ENCODE measurements at regions not wholly inside any gene's neighbourhood (a gene's known extent, or its start where the extent isn't known, plus 50 kb on each side); places are given as distances from the start of the nearest gene placed in this dataset.
"Not testable (repeated sequence)": the region's sequence is repeated elsewhere in the genome, so short reads cannot be mapped to it uniquely, and the experiment has no call there.

DNA sequence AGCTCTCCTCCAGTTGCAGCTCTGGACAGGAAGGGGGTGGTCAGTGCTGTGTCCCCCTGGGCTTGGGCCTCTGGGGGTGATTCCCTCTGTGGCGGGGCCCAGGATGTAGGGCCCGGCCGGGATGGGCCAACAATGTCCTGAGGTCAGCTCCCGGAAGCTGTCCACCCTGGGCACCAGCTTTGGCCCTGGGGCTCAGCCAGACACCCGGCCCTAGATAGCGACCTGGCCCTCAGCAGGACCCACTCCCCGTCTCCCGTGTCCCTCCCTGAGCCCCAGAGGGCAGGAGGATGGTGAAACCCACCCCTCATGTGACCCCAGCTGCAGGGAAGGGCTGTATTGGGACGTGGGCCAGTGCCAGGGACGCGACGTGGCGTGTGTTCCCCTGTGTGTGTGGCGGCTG lies 96.8 kb downstream of the TMEM121 start:
- not testable (repeated sequence) for DNase-seq

- DNase-seq, result not testable (repeated sequence)
Measured at GRCh38 chr14:105624346-105624745, 98.0 kb downstream of the TMEM121 start.

GRCh38 chr14:105624749-105625434 lies 98.5 kb downstream of the TMEM121 start:
- DNase-seq, result not testable (repeated sequence)

DNA sequence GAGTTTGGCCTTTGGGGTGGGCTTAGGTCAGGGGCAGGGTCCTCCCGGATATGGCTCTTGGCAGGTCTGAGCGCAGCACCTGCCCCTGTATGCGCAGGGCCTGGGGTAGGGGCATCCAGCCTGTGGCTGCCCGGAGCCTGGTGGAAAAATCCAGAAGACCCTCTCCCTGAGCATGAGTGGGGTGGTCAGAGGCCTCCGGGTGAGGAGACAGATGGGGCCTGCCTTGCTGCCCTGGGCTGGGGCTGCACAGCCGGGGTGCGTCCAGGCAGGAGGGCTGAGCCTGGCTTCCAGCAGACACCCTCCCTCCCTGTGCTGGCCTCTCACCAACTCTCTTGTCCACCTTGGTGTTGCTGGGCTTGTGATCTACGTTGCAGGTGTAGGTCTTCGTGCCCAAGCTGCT lies 99.1 kb downstream of the TMEM121 start:
- DNase-seq, result not testable (repeated sequence)

GRCh38 chr14:105626111-105626510 lies 99.7 kb downstream of the TMEM121 start:
- not testable (repeated sequence) for DNase-seq

GRCh38 chr14:105626651-105627050 lies 100.3 kb downstream of the TMEM121 start:
- DNase-seq, result not testable (repeated sequence)

DNA sequence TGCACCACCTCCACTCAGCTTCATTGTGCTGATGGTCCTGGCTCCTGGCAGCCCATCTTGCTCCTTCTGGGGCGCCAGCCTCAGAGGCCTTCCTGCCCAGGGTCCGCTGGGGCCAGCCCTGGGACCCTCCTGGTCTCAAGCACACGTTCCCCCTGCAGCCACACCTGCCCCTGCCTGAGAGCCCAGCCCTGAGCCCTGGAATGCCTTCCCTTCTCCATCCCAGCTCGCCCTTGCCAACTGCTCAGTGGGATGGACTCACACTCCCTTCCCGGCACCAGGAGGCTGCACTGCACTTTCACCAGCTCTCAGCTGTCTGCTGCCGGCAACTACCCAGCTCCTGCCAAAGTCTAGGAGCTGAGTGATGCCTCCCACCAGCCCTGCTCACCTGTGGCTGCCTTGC lies 100.9 kb downstream of the TMEM121 start:
- not testable (repeated sequence) for DNase-seq

DNA sequence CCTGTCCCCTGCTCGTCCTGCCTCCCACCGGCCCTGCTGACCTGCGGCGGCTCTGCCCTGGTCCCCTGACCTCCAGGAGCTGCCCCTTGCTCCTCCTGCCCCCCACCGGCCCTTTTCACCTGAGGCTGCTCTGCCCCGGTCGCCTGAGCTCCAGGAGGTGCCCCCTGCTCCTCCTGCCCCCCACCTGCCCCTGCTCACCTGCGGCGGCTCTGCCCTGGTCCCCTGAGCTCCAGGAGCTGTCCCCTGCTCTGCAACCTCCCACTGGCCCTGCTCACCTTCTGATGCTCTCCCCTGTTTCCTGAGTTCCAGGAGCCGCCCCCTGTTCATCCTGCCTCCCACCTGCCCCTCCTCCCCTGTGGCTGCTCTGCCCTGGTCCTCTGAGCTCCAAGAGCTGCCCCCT lies 101.3 kb downstream of the TMEM121 start:
- no peak for DNase-seq

DNA sequence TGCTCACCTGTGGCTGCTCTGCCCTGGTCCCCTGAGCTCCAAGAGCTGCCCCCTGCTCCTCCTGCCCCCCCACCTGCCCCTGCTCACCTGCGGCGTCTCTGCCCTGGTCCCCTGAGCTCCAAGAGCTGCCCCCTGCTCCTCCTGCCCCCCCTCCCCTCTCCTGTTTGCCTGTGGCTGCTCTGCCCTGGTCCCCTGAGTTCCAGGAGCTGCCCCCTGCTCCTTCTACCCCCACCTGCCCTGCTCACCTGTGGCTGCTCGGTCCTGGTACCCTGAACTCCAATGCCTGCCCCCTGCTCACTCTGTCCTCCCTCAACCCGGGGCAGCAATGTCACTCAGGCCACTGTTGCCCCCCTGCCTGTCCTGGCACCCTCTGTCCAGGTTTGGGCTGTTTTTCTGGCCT lies 101.7 kb downstream of the TMEM121 start:
- not testable (repeated sequence) for DNase-seq

DNA sequence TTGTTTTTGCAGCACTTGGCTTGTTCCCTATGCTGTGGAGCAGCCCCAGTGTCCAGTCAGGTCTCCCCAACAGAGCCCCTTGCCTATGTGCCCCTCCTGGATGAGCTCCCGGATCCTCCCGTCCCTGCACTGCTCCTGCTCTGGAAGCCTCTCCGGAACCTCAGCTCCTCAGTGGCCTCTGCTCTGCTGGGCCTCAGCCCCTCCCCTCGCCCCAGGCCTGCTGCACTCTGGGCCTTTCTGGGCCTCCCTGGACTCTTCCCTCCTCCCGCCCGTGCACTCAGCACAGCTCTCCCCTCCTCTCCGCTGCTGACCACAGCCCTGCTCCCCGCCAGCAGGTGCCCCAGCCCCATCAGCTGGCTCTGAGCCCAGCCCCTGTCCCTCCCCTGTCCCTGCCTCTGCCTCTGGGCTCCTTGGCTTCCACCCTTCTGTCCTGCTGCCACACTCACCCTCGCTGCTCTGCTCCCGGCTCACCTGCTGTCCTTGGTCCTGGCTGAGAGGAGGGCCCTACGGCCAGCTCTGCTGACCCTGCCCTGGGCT lies 102.2 kb downstream of the TMEM121 start:
- DNase-seq, result not testable (repeated sequence)

GRCh38 chr14:105629091-105629885 lies 102.9 kb downstream of the TMEM121 start:
- not testable (repeated sequence) for DNase-seq

DNA sequence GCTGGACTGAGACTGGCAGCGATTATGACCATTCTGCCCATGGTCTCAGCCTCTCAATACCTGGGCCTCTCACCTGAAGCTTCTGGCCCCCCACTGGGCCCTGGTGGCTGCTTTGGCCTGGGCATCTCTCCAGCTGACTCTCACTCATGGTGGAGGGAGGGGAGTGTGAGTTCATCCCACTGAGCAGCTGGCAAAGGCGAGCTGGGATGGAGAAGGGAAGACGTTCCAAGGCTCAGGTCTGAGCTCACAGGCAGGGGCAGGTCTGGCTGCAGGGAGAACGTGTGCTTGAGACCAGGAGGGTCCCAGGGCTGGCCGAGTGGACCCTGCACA lies 103.5 kb downstream of the TMEM121 start:
- DNase-seq, result no peak

DNA sequence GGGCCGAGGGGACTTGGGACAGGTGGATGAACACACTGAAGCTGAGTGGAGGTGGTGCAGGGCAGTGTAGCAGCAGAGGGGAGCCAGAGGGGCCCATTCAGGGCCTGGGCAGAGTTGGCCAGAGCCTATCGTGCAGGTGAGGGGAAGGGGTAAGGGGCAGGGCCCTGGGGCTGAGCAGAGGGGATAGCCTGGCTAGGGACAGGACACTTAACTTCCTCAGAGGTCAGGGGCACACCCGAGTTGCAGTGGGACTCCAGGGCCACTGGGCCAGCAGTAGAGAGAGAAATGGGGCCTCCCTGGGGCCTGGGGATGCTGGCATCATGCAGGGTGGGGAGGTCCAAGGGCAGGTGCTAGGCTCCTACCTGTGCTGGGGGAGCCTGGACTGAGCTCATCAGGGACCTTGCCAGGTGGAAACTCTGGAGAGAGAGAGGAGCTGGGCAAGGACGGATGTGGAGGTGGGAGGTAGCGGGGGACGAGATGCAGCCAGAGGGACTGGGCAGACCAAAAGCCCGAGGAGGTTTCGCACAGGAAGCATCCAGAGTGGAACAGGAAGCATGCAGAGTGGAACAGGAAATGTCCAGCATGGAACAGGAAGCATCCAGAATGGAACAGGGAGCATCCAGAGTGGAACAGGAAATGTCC lies 104.0 kb downstream of the TMEM121 start:
- DNase-seq, result not testable (repeated sequence)

DNA sequence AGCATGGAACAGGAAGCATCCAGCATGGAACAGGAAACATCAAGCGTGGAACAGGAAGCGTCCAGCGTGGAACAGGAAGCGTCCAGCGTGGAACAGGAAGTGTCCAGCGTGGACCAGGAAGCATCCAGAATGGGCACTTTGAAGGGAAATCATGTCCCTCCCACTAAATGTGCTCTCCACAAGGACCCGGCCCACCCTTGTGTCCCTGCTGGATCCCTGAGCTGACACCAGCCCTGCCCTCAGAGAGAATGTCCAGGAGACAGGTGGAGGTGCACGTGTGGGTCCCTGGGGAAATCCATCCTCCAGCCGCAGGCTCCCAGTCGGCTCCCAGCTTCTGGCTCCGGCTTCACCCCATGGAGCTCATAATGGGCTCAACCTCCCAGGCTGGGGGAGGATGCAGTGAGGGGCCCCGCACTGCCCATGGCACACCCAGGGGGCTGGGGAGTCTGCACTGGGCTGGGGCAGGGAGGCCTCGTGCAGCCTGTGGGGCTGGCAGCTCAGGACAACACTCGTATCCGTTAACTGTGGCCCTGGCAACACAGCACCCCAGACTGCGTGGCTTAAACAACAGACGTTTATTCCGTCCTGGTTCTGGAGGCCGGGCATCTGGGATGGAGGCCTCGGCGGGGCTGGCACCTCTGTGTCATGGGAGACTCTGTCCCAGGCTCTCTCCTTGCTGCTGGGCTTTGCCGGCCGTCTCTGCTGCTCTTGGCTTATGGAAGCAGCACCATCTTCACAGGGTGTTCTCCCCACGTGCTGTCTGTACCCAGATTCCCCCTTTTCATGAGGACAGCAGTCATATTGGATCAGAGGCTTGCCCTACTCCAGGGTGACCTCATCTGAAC lies 104.8 kb downstream of the TMEM121 start:
- not testable (repeated sequence) for DNase-seq

DNA sequence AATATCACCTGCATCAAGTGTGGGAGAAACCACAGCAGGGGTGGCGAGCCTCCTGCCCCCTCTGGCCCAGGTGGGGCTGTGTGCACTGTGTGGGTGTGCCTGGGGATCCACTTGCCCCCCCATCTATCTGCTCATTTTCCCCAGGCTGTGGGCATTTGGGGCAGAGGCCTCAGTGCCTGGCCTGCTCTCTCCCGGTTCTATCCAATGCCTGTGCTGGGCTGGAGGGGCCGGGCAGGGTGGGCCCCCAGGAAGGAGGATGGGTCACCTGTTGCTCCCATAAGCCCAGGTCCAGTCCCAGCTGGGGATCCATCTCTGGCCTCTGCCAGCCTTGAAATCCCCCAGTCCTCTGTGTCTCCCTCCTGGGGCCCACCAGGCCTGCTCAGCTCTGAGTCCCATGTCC lies 105.6 kb downstream of the TMEM121 start:
- DNase-seq, result no peak

DNA sequence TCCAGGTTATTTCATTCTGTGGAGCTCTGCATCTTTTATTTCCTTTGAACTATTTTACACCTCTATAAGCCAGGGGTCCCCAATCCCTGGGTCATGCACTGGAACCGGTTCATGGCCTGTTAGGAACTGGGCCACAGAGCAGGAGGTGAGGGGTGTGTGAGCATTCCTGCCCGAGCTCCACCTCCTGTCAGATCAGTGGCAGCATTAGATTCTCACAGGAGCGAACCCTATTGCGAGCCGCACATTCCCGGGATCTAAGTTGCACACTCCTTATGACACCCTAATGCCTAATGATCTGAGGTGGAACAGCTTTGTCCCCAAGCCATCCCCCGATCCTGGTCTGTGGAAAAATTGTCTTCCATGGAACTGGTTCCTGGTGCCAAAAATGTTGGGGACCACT lies 107.2 kb downstream of the TMEM121 start:
- not testable (repeated sequence) for DNase-seq

- DNase-seq, result no peak
Measured at GRCh38 chr14:105635560-105635959, 109.2 kb downstream of the TMEM121 start.

DNA sequence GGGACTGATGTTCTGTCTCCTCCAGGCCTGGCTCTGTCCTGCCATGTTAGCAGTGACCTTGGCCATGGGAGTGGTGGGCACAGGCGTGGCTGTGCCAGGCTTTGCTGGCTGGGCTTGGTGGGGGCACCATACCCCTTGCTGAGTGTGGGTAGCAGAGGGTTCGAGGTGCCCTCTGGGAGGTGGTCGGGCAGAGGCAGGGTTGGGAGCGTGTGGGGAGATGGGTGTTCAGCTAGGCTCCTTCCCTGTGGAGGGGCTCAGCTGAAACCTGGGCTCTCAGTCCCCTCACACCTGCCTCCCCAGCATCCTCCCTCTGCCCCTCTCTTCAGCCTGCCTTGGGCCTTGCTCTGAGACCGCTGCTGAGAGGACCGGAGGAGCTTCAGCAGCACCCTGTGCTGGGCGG lies 109.6 kb downstream of the TMEM121 start:
- DNase-seq, result not testable (repeated sequence)

GRCh38 chr14:105636935-105637334 lies 110.6 kb downstream of the TMEM121 start:
- DNase-seq, result no peak

DNA sequence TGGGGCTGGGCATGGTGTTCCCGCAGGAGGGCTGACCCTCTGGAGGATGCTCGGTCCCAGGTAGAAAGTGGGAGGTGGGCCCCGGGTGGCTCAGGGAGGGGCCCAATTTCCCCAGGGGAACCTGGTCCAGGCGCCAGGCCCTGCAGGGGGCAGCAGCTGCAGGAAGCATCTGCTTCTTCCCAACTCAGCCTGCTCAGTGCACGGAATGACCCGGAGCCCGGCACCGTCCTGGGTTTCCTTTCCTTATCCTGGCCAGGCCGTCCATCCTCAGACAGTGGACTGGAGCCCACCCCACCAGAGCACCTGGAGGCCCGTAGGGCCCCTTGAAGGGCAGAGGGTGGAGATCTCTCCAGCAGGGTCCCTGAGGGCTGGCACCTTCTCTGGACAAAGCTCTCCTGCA lies 111.0 kb downstream of the TMEM121 start:
- not testable (repeated sequence) for DNase-seq

DNA sequence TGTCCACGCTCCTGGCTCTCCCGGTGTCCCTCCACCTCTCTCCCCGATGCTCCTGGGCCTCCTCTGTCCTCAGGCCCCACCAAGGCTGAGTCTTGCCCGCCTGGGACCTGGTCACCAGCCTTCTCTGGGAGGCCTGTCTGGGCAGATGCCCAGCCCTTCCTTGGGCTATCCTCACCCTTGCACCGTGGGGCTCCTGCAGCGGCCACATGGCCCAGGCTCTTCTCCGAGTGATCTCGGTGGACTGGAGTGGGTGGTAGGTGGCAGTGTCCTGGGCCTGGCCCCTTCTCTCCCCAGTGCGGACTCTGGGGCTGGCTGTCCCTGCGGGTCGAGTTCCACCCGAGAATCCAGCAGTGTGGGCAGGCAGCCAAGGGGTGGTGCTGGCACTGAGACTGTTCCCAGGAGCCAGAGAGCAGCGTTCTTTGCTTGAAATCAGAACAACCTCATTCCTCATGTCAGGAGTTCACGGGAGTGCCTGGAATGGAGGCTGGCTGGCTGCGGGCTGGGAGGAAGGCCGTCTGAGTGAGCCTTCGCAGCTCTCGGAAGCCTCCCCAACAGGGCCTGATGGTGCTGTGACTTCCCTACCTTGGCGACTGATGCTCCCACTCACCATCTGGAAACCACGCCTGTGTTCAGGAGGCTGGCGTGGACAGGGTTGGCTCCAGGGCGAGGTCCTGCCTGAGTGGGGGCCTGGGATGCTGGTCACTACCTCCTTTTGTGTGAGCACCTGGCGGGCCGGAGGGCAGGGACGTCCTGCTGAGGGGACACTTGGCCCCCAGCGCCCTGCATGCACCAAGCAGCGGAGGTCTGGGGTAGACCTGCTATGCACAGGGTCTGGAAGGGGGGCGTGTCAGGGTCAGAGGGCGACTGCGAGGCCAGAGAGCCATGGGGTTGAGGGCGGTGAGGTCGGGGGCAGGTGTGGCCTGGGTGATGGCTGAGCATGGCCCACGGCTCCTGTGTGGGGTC lies 113.9 kb downstream of the TMEM121 start:
- DNase-seq, result not testable (repeated sequence)
